Stomach (tissue), 8 donors: ENCODE measurements at regions not wholly inside any gene's neighbourhood (a gene's known extent, or its start where the extent isn't known, plus 50 kb on each side); places are given as distances from the start of the nearest gene placed in this dataset.

Experiments
- DNase-seq, 2 donors: peaks; one replicate each; pipeline versions ENCODE4 v3.0.0 to v3.0.0-alpha.2; 2013 to 2019
- H3K27ac ChIP-seq, 5 donors: fragments of 200-600 bp in 4 of 5; sonication (generic) in 4 of 5; one replicate each; pipeline ENCODE4 v1.5.1; 2013 to 2019; ENCODE audit warnings: mild to moderate bottlenecking in 1 of 5, moderate library complexity in 1 of 5
- H3K27me3 ChIP-seq, 3 donors: fragments of 200-600 bp; sonication (generic); one replicate each; pipeline ENCODE4 v1.5.1; 2017 to 2019; ENCODE audit warnings: mixed run types in 1 of 3
- H3K36me3 ChIP-seq, 4 donors: fragments of 200-600 bp; sonication (generic); 1 replicate in 3 of 4; 2 replicates in 1 of 4; pipeline ENCODE4 v1.5.1; 2016 to 2019
- H3K4me1 ChIP-seq, 4 donors: fragments of 200-600 bp; sonication (generic); one replicate each; pipeline ENCODE4 v1.5.1; 2016 to 2019
- H3K4me3 ChIP-seq, 4 donors: fragments of 200-600 bp; sonication (generic) in 3 of 4; one replicate each; pipeline ENCODE4 v1.5.1; 2016 to 2019; ENCODE audit warnings: mild to moderate bottlenecking in 1 of 4
- H3K9me3 ChIP-seq, 4 donors: fragments of 200-600 bp; sonication (generic); one replicate each; pipeline ENCODE4 v1.5.1; 2016 to 2019
- EP300 ChIP-seq: sonication (generic); formaldehyde crosslinking; IDR thresholded peaks from one replicate; pipeline ENCODE4 v1.6.1; 2017; ENCODE audit warnings: antibody characterized with exemption
- POLR2A ChIP-seq, 4 donors: fragments of 450-650 bp; IDR thresholded peaks; one replicate each; pipeline ENCODE4 v1.6.1; 2016; ENCODE audit warnings: antibody characterized with exemption in 4 of 4, control low read depth in 2 of 4, mild to moderate bottlenecking in 1 of 4, moderate library complexity in 1 of 4
- POLR2AphosphoS5 ChIP-seq, 3 donors: sonication (generic); formaldehyde crosslinking; IDR thresholded peaks; one replicate each; pipeline ENCODE4 v1.6.1; 2016; ENCODE audit warnings: antibody characterized with exemption in 3 of 3
- WGBS, 5 donors: extraction: QIAGEN DNeasy Blood & Tissue Kit in 3 of 5; methylation state at CpG; one replicate each; pipeline versions ENCODE4 v1.1.5 to v1.1.7; 2013 to 2018; 5-methylcytosine and 5-hydroxymethylcytosine counted together
- intact Hi-C: fragments of 100-400 bp; cut with DNase I; formaldehyde crosslinking; loops from one replicate; pipeline ENCODE4 v1.15.1; 2023; ENCODE audit warnings: low total_unique reads
- TF ChIP-seq, protein P1 (sequence below), 7 experiments: fragments of 450-650 bp in 4 of 7; fragments of 200-600 bp in 3 of 7; sonication (generic) in 3 of 7; IDR thresholded peaks; one replicate each; pipeline ENCODE4 v1.5.1; 2016 to 2019; ENCODE audit warnings: antibody characterized with exemption in 7 of 7, control low read depth in 2 of 7, mild to moderate bottlenecking in 1 of 7
- donor health status: healthy with polysubstance abuse.
- donor health status: Bipolar disorder and iron deficiency.
- donor health status: healthy.

DNA sequence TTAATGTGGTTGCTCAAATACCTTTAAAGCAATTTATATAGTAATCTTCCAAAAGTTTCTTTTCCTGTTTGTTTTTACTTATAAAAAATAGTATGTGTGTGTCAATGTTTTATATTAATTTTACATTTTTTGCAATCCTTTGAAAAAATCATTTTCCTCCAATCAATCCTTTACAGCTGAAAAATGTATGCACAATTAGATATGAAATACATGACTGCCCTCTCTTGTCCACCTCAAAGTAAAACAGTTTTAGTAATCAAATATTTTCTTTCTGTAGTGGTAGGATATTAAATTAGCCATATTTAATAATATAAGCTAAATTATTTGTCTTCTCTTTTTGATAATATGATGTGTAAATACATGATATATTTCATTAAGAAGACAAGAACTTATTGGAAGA, 269.9 kb downstream of the ADAMTS20 start:
- peaks cover 0 to 9% (median 0%) of the 10 kb centered on the region in 4 donors for H3K4me1 ChIP-seq
- no peak for TF ChIP-seq POLR2A (IDR thresholded peaks at IDR 0.05)
- TF ChIP-seq, protein P1, sequence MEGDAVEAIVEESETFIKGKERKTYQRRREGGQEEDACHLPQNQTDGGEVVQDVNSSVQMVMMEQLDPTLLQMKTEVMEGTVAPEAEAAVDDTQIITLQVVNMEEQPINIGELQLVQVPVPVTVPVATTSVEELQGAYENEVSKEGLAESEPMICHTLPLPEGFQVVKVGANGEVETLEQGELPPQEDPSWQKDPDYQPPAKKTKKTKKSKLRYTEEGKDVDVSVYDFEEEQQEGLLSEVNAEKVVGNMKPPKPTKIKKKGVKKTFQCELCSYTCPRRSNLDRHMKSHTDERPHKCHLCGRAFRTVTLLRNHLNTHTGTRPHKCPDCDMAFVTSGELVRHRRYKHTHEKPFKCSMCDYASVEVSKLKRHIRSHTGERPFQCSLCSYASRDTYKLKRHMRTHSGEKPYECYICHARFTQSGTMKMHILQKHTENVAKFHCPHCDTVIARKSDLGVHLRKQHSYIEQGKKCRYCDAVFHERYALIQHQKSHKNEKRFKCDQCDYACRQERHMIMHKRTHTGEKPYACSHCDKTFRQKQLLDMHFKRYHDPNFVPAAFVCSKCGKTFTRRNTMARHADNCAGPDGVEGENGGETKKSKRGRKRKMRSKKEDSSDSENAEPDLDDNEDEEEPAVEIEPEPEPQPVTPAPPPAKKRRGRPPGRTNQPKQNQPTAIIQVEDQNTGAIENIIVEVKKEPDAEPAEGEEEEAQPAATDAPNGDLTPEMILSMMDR (IDR thresholded peaks at IDR 0.05), result peak in 2 of 7 experiments; percentile 12 to 22
- no peaks in the 10 kb centered on the region for H3K27me3 ChIP-seq
- no peaks in the 10 kb centered on the region for H3K36me3 ChIP-seq
- H3K4me3 ChIP-seq, result no peak overlapping the region
- intact Hi-C loops, result no loop called here
- no peak overlapping the region for H3K27ac ChIP-seq
- H3K9me3 ChIP-seq, result no peaks in the 10 kb centered on the region
- peak in 1 of 2 donors; percentile 71 for DNase-seq

DNA sequence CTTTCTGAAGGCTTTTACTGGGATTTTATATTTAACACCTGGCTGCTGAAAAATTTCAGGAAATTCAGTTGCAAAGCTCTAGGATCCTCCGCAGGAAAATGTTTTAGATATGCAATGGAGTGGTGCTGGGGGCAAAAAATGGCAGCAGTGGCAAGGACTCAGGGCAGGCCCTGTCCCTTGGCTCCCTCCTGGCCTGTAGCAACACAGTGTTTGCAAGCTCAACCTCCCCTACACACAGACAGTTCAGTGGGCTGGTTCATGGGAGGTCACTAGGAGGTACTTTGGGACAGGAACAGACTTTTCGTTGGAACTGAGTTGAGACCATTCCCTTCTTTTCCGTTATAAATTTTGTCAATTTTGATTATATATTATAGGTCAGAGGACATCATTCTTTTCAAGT, 270.4 kb downstream of the ADAMTS20 start:
- no peaks in the 10 kb centered on the region for H3K9me3 ChIP-seq
- WGBS, 5 donors, result 69 to 85% (median 83%) methylated on average over 3 of the region's 3 CpGs
- DNase-seq, result no peak
- no peaks in the 10 kb centered on the region for H3K27me3 ChIP-seq
- intact Hi-C loops, result no loop called here
- no peak overlapping the region for H3K27ac ChIP-seq
- H3K4me1 ChIP-seq, result peaks cover 0 to 9% (median 0%) of the 10 kb centered on the region in 4 donors
- H3K36me3 ChIP-seq, result no peaks in the 10 kb centered on the region
- TF ChIP-seq, protein P1 (IDR thresholded peaks at IDR 0.05), result no peak
- TF ChIP-seq POLR2AphosphoS5 (IDR thresholded peaks at IDR 0.05) (no peak), POLR2A (IDR thresholded peaks at IDR 0.05) (no peak), EP300 (no peak)
- no peak overlapping the region for H3K4me3 ChIP-seq

DNA sequence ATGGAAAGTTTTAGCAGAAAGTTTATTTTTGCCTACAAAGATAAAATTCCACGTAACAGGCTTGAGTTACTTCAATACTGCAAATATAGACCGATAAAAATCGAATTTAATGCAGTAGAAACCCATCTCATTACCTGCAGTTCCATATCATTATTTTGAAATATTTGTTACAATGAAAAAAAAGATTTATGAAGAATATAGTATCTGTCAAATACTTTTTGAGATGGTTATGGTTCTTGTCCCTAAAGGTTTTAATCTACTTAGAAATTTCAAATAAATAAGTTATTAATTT, 273.5 kb downstream of the ADAMTS20 start:
- Histone ChIP-seq H3K9me3 (no peaks in the 10 kb centered on the region), H3K4me1 (peaks cover 0 to 9% (median 0%) of the 10 kb centered on the region in 4 donors), H3K4me3 (no peak overlapping the region), H3K27me3 (no peaks in the 10 kb centered on the region), H3K36me3 (no peaks in the 10 kb centered on the region), H3K27ac (peak overlapping the region in 1 of 5 donors; percentile 36)
- TF ChIP-seq EP300 (no peak), POLR2AphosphoS5 (IDR thresholded peaks at IDR 0.05) (no peak)
- TF ChIP-seq, protein P1 (IDR thresholded peaks at IDR 0.05), result no peak
- no peak for DNase-seq
- intact Hi-C loops, result no loop called here
- 42 to 56% (median 52%) methylated on average over 3 of the region's 3 CpGs for WGBS, 5 donors

DNA sequence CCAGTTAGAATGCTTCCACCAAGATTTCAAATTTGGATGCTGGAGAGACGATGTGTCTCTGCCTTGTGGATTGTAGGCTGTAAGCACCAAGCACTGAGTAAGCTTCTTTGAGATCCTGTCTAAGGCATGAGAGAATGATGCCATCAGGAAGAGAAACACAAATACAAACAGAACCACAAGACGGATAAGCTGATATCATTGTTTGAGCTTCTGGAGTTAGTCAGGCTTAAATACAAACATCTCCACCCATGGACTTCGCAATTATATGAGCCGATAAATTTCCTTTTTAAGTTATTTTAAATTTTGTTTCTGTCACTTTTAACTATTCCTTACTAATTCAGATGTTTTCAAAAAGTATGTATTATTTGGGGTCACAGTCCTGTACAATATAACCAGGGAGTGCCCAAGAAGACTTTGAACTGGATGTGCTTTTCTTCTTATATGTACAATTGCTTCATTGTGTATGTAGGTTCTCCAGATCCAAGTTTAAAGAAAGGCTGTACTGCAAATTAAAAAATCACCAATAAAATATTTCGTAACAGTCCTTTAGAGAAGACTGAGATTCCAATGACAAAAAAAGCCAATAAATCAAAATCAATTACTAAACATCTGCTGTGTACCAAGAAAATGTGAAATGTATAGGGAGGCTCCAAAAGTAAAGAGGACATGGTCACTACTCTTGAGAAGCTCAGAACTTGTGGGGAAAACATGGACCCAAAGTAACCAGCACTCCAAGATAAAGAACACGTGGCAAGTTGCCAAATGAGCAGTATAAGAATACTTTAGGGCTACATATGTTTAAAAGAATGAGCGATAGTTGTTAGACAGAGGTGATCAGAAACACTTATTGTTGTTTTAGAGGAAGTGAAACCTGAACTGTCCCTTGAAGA, 274.1 kb downstream of the ADAMTS20 start:
- no peaks in the 10 kb centered on the region for H3K9me3 ChIP-seq
- intact Hi-C loops, result no loop called here
- no peak overlapping the region for H3K4me3 ChIP-seq
- H3K27me3 ChIP-seq, result no peaks in the 10 kb centered on the region
- no peak for DNase-seq
- H3K36me3 ChIP-seq, result no peaks in the 10 kb centered on the region
- peak overlapping the region in 2 of 5 donors; percentile 27 to 36 for H3K27ac ChIP-seq
- peaks cover 0 to 9% (median 0%) of the 10 kb centered on the region in 4 donors for H3K4me1 ChIP-seq
- 32 to 51% (median 38%) methylated on average over 7 of the region's 7 CpGs for WGBS, 5 donors
- TF ChIP-seq POLR2AphosphoS5 (IDR thresholded peaks at IDR 0.05), result peak in 2 of 3 donors; percentile 38 to 54
- no peak for TF ChIP-seq POLR2A (IDR thresholded peaks at IDR 0.05)

DNA sequence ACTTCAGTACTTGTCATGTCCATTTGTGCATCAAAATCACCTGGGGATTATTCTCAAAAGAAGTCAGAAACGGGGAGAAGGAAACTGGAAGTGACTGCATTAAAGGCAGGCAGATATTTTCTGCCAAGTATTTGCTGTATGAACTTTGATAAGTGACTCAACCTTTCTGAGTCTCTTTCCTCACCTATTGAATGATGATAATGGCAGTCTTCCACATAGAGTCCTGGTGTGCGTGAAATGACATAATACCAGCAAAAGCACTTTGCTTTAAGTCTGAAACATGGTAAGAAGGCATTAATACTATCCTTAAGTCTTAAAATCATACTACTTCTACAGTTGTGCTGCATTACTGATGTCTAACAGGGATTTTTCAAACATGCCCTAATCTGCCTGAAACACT, 278.5 kb downstream of the ADAMTS20 start:
- H3K27me3 ChIP-seq, result no peaks in the 10 kb centered on the region
- no peaks in the 10 kb centered on the region for H3K36me3 ChIP-seq
- H3K9me3 ChIP-seq, result no peaks in the 10 kb centered on the region
- peak overlapping the region in 1 of 5 donors; percentile 4 for H3K27ac ChIP-seq
- TF ChIP-seq POLR2AphosphoS5 (IDR thresholded peaks at IDR 0.05) (no peak), EP300 (no peak), POLR2A (IDR thresholded peaks at IDR 0.05) (no peak)
- TF ChIP-seq, protein P1 (IDR thresholded peaks at IDR 0.05), result no peak
- WGBS, 5 donors, result 30 to 54% (median 38%) methylated on average over 2 of the region's 2 CpGs
- H3K4me1 ChIP-seq, result peaks cover 0 to 8% (median 0%) of the 10 kb centered on the region in 4 donors
- no peak for DNase-seq
- H3K4me3 ChIP-seq, result no peak overlapping the region
- intact Hi-C loops, result no loop called here
